HCT116 (cell line): ENCODE measurements at regions not wholly inside any gene's neighbourhood (a gene's known extent, or its start where the extent isn't known, plus 50 kb on each side); places are given as distances from the start of the nearest gene placed in this dataset.

Source experiments
- ATAC-seq: fragments of 200-7000 bp; cut with Tn5 transposase; 2 replicates; pipeline ENCODE4 v1.9.1; 2020; ENCODE audit warnings: mild to moderate bottlenecking, moderate library complexity
- BruUV-seq: library from RNA; stranded (reverse); fragments of 400-500 nt; replicated peaks from 2 replicates; lab custom pipeline; 2021; lab: Mats Ljungman, UMichigan
- CTCF ChIA-PET: fragments of 300-600 bp; sonication (Branson Sonifier 250); formaldehyde crosslinking; loops from one replicate; lab custom pipeline; 2021; ENCODE audit warnings: antibody characterized with exemption; lab: Charles Lee
- POLR2A ChIA-PET: fragments of 300-600, 350-600 bp; sonication (Branson Sonifier 250); formaldehyde crosslinking; loops from one replicate; lab custom pipeline; 2021; ENCODE audit warnings: antibody characterized with exemption; lab: Charles Lee
- RAD21 ChIA-PET, 2 experiments: fragments of 300-600 bp; sonication (Branson Sonifier 250); formaldehyde crosslinking; loops; one replicate each; lab custom pipeline; 2023; ENCODE audit warnings: low total read pairs in 2 of 2; ENCODE audit not compliant: uncharacterized antibody in 2 of 2, unreplicated experiment in 2 of 2, low non-redundant PET in 1 of 2; lab: Charles Lee
- DNase-seq: peaks from one replicate; pipeline ENCODE4 v3.0.0-alpha.2; 2010; ENCODE audit warnings: low read depth, low spot score
- H2AFZ ChIP-seq: fragments of 200-600 bp; shearing (Covaris generic), sonication (generic); 2 replicates; pipeline ENCODE4 v1.6.1; 2017; ENCODE audit warnings: low read depth, mixed run types, mixed read lengths, antibody characterized with exemption, low read length; ENCODE audit not compliant: poor library complexity, severe bottlenecking
- H3K27ac ChIP-seq: 2 replicates; pipeline ENCODE4 v1.5.1; 2012; ENCODE audit warnings: low read depth, low read length
- H3K27me3 ChIP-seq: fragments of 200-600 bp; sonication (generic); 2 replicates; pipeline ENCODE4 v1.6.1; 2016; ENCODE audit warnings: mixed run types, low read length, mixed read lengths; ENCODE audit not compliant: insufficient read depth
- H3K36me3 ChIP-seq, 2 experiments: fragments of 200-500 bp in 1 of 2; fragments of 200-600 bp in 1 of 2; sonication (Bioruptor generic) in 1 of 2; sonication (generic) in 1 of 2; 2 replicates each; pipeline versions ENCODE4 v1.5.1 to v1.6.1; 2014 to 2016; ENCODE audit warnings: low read length in 2 of 2, inconsistent platforms in 1 of 2, mixed read lengths in 1 of 2, mixed run types in 1 of 2; ENCODE audit not compliant: insufficient read depth in 2 of 2, control insufficient read depth in 1 of 2
- H3K4me1 ChIP-seq, 2 experiments: fragments of 200-600 bp in 1 of 2; sonication (generic) in 1 of 2; 2 replicates each; pipeline versions ENCODE4 v1.5.1 to v1.6.1; 2012 to 2017; ENCODE audit warnings: low read length in 2 of 2, inconsistent platforms in 1 of 2, mild to moderate bottlenecking in 1 of 2, mixed read lengths in 1 of 2, mixed run types in 1 of 2, moderate library complexity in 1 of 2; ENCODE audit not compliant: insufficient read depth in 2 of 2, control insufficient read depth in 1 of 2
- H3K4me2 ChIP-seq: fragments of 200-600 bp; sonication (generic); 2 replicates; pipeline ENCODE4 v1.6.1; 2017; ENCODE audit warnings: mixed run types, low read length, mixed read lengths
- H3K4me3 ChIP-seq, 2 experiments: fragments of 200-600 bp in 1 of 2; sonication (generic) in 1 of 2; replicated peaks in 1 of 2; 2 replicates each; pipeline ENCODE4 v1.5.1; 2011 to 2016; ENCODE audit warnings: low read length in 2 of 2, control low read depth in 1 of 2, low read depth in 1 of 2, mild to moderate bottlenecking in 1 of 2, mixed read lengths in 1 of 2, mixed run types in 1 of 2
- H3K79me2 ChIP-seq: fragments of 200-600 bp; sonication (generic); 2 replicates; pipeline ENCODE4 v1.6.1; 2017; ENCODE audit warnings: mild to moderate bottlenecking, mixed run types, low read length, moderate library complexity, mixed read lengths; ENCODE audit not compliant: insufficient read depth
- H3K9ac ChIP-seq: fragments of 200-600 bp; sonication (generic); 2 replicates; pipeline ENCODE4 v1.6.1; 2016; ENCODE audit warnings: low read length, mixed read lengths
- H3K9me2 ChIP-seq: fragments of 200-600 bp; sonication (generic), shearing (Covaris generic); 2 replicates; pipeline ENCODE4 v1.6.1; 2017; ENCODE audit warnings: mixed run types, mild to moderate bottlenecking, moderate library complexity; ENCODE audit not compliant: insufficient read depth
- H3K9me3 ChIP-seq, 2 experiments: fragments of 200-500 bp in 1 of 2; fragments of 200-600 bp in 1 of 2; sonication (Bioruptor generic) in 1 of 2; sonication (generic) in 1 of 2; 2 replicates each; pipeline ENCODE4 v1.6.1; 2014 to 2017; ENCODE audit warnings: low read length in 2 of 2, mixed read lengths in 2 of 2, inconsistent platforms in 1 of 2, low read depth in 1 of 2, mild to moderate bottlenecking in 1 of 2, mixed run types in 1 of 2, moderate library complexity in 1 of 2; ENCODE audit not compliant: control insufficient read depth in 1 of 2, insufficient read depth in 1 of 2
- H4K20me1 ChIP-seq: fragments of 200-600 bp; sonication (generic), shearing (Covaris generic); 2 replicates; pipeline ENCODE4 v1.6.1; 2017; ENCODE audit warnings: mixed run types, mild to moderate bottlenecking, moderate library complexity; ENCODE audit not compliant: insufficient read depth
- CBX3 ChIP-seq: IDR thresholded peaks from 2 replicates; pipeline ENCODE4 v1.6.1; 2012; ENCODE audit warnings: low read depth
- EGR1 ChIP-seq: IDR thresholded peaks from 2 replicates; pipeline ENCODE4 v1.6.1; 2012; ENCODE audit warnings: low read depth
- EZH2phosphoT487 ChIP-seq: fragments of 200-600 bp; IDR thresholded peaks from 2 replicates; pipeline ENCODE4 v1.6.1; 2018; ENCODE audit warnings: antibody characterized with exemption, borderline replicate concordance
- FOSL1 ChIP-seq: IDR thresholded peaks from 2 replicates; pipeline ENCODE4 v1.6.1; 2012; ENCODE audit warnings: low read depth
- RAD21 ChIP-seq: IDR thresholded peaks from 2 replicates; pipeline ENCODE4 v1.6.1; 2012; ENCODE audit warnings: low read depth, mild to moderate bottlenecking
- REST ChIP-seq: IDR thresholded peaks from 2 replicates; pipeline ENCODE4 v1.6.1; 2012; ENCODE audit warnings: low read depth
- SIN3A ChIP-seq: IDR thresholded peaks from 2 replicates; pipeline ENCODE4 v1.6.1; 2012; ENCODE audit warnings: low read depth
- SRF ChIP-seq: IDR thresholded peaks from 2 replicates; pipeline ENCODE4 v1.6.1; 2012; ENCODE audit warnings: low read depth
- TCF7L2 ChIP-seq: IDR thresholded peaks from 2 replicates; pipeline ENCODE4 v1.7.0; 2011; ENCODE audit warnings: borderline replicate concordance, inconsistent platforms; ENCODE audit not compliant: insufficient read depth, insufficient read length; ENCODE audit errors: extremely low read depth
- ZBTB33 ChIP-seq: IDR thresholded peaks from 2 replicates; pipeline ENCODE4 v1.6.1; 2011; ENCODE audit warnings: mild to moderate bottlenecking, low read length, moderate library complexity; ENCODE audit not compliant: insufficient replicate concordance; ENCODE audit errors: extremely low read depth
- ZFX ChIP-seq: fragments of 450-650 bp; IDR thresholded peaks from 2 replicates; pipeline ENCODE4 v1.6.1; 2017
- intact Hi-C: fragments of 100-400 bp; cut with micrococcal nuclease; formaldehyde crosslinking; loops from 2 replicates; pipeline ENCODE4 v1.10.0; 2022

GRCh38 chr14:85943192-85943591 lies 413.2 kb downstream of the FLRT2 start:
- no peaks in the 10 kb centered on the region for H4K20me1 ChIP-seq
- no peak for DNase-seq
- ChIA-PET RAD21 (no interaction called here), CTCF (no interaction called here), POLR2A (no interaction called here)
- H3K4me2 ChIP-seq, result no peak overlapping the region
- no peaks in the 10 kb centered on the region for H3K79me2 ChIP-seq
- H3K9me2 ChIP-seq, result no peaks in the 10 kb centered on the region
- no peak overlapping the region for H3K27ac ChIP-seq
- H3K4me1 ChIP-seq, result no peaks in the 10 kb centered on the region
- peaks cover 0 to 38% of the 10 kb centered on the region in 2 experiments; a peak in 3 of 4 replicates for H3K9me3 ChIP-seq
- intact Hi-C loops, result no loop called here
- BruUV-seq, result no TSS peak
- H3K9ac ChIP-seq, result no peak overlapping the region
- TF ChIP-seq EZH2phosphoT487 (no peak), TCF7L2 (no peak), EGR1 (no peak), REST (no peak), ZFX (no peak), RAD21 (no peak), ZBTB33 (no peak), CBX3 (no peak), SRF (no peak), SIN3A (no peak), FOSL1 (no peak)
- H3K4me3 ChIP-seq, result no peak overlapping the region
- no peaks in the 10 kb centered on the region for H3K27me3 ChIP-seq
- no peaks in the 10 kb centered on the region for H3K36me3 ChIP-seq
- no peak for ATAC-seq
- H2AFZ ChIP-seq, result no peak overlapping the region
